ENCODE measurements at regions not wholly inside any gene's neighbourhood (a gene's known extent, or its start where the extent isn't known, plus 50 kb on each side); places are given as distances from the start of the nearest gene placed in this dataset.

GRCh38 chr14:29092121-29092520 is 325.5 kb downstream of the FOXG1 start:
- no peak for DNase-seq (ENCODE audit: low read depth, low spot score)
- H3K27ac ChIP-seq: no peak overlapping the region

- no peak overlapping the region for H3K27ac ChIP-seq
- DNase-seq (ENCODE audit: low read depth, low spot score): no peak
These were observed 330.9 kb downstream of the FOXG1 start for GRCh38 chr14:29097476-29097875.

- no peak for DNase-seq (ENCODE audit: low read depth, low spot score)
- no peak overlapping the region for H3K27ac ChIP-seq
These were observed 332.1 kb downstream of the FOXG1 start for GRCh38 chr14:29098656-29099055.

GRCh38 chr14:29102266-29102665 is 335.7 kb downstream of the FOXG1 start:
- H3K27ac ChIP-seq: no peak overlapping the region
- DNase-seq (ENCODE audit: low read depth, low spot score): no peak

GRCh38 chr14:29102996-29103395 is 336.4 kb downstream of the FOXG1 start:
- DNase-seq (ENCODE audit: low read depth, low spot score): no peak
- H3K27ac ChIP-seq: no peak overlapping the region

- no peak for DNase-seq (ENCODE audit: low read depth, low spot score)
These were observed 342.3 kb downstream of the FOXG1 start for GRCh38 chr14:29108908-29109307.

GRCh38 chr14:29109589-29109988 is 343.0 kb downstream of the FOXG1 start:
- no peak for DNase-seq (ENCODE audit: low read depth, low spot score)
- no peak overlapping the region for H3K27ac ChIP-seq

More at GRCh38 chr14:29108908-29109307, 342.3 kb downstream of the FOXG1 start:
- H3K27ac ChIP-seq: no peak overlapping the region

- H3K27ac ChIP-seq: no peak overlapping the region
These were observed 345.0 kb downstream of the FOXG1 start for GRCh38 chr14:29111554-29111953.

GRCh38 chr14:29123017-29123416 is 356.4 kb downstream of the FOXG1 start:
- DNase-seq (ENCODE audit: low read depth, low spot score): no peak
- no peak overlapping the region for H3K27ac ChIP-seq

More at GRCh38 chr14:29111554-29111953, 345.0 kb downstream of the FOXG1 start:
- DNase-seq (ENCODE audit: low read depth, low spot score): no peak

- no peak overlapping the region for H3K27ac ChIP-seq
- no peak for DNase-seq (ENCODE audit: low read depth, low spot score)
These were observed 359.8 kb downstream of the FOXG1 start for GRCh38 chr14:29126361-29126760.

GRCh38 chr14:29126865-29127264 is 360.3 kb downstream of the FOXG1 start:
- no peak overlapping the region for H3K27ac ChIP-seq
- DNase-seq (ENCODE audit: low read depth, low spot score): no peak

- H3K27ac ChIP-seq: no peak overlapping the region
- no peak for DNase-seq (ENCODE audit: low read depth, low spot score)
These were observed 373.4 kb downstream of the FOXG1 start for GRCh38 chr14:29140016-29140415.

GRCh38 chr14:29144621-29145020 is 378.0 kb downstream of the FOXG1 start:
- DNase-seq (ENCODE audit: low read depth, low spot score): no peak
- no peak overlapping the region for H3K27ac ChIP-seq

GRCh38 chr14:29148221-29148620 is 381.6 kb downstream of the FOXG1 start:
- no peak overlapping the region for H3K27ac ChIP-seq
- no peak for DNase-seq (ENCODE audit: low read depth, low spot score)

- H3K27ac ChIP-seq: no peak overlapping the region
- no peak for DNase-seq (ENCODE audit: low read depth, low spot score)
These were observed 383.2 kb downstream of the FOXG1 start for GRCh38 chr14:29149798-29150197.

GRCh38 chr14:29150659-29151058 is 384.1 kb downstream of the FOXG1 start:
- no peak for DNase-seq (ENCODE audit: low read depth, low spot score)
- H3K27ac ChIP-seq: no peak overlapping the region

GRCh38 chr14:29156096-29156495 is 389.5 kb downstream of the FOXG1 start:
- no peak for DNase-seq (ENCODE audit: low read depth, low spot score)
- no peak overlapping the region for H3K27ac ChIP-seq

GRCh38 chr14:29161593-29161992 is 395.0 kb downstream of the FOXG1 start:
- H3K27ac ChIP-seq: no peak overlapping the region
- no peak for DNase-seq (ENCODE audit: low read depth, low spot score)

GRCh38 chr14:29163109-29163508 is 396.5 kb downstream of the FOXG1 start:
- no peak overlapping the region for H3K27ac ChIP-seq
- no peak for DNase-seq (ENCODE audit: low read depth, low spot score)

- H3K27ac ChIP-seq: no peak overlapping the region
- DNase-seq (ENCODE audit: low read depth, low spot score): no peak
These were observed 398.8 kb downstream of the FOXG1 start for GRCh38 chr14:29165431-29165830.

GRCh38 chr14:29166507-29166906 is 399.9 kb downstream of the FOXG1 start:
- H3K27ac ChIP-seq: no peak overlapping the region
- DNase-seq (ENCODE audit: low read depth, low spot score): no peak

GRCh38 chr14:29168149-29168548 is 401.6 kb downstream of the FOXG1 start:
- DNase-seq (ENCODE audit: low read depth, low spot score): no peak
- H3K27ac ChIP-seq: no peak overlapping the region

GRCh38 chr14:29169408-29169807 is 402.8 kb downstream of the FOXG1 start:
- no peak for DNase-seq (ENCODE audit: low read depth, low spot score)
- H3K27ac ChIP-seq: no peak overlapping the region
